ENCODE measurements at regions not wholly inside any gene's neighbourhood (a gene's known extent, or its start where the extent isn't known, plus 50 kb on each side); places are given as distances from the start of the nearest gene placed in this dataset.

- Histone ChIP-seq H3K9me2 (replicated peaks; ENCODE audit: insufficient read depth, low read length) (no peaks in the 10 kb centered on the region), H3F3A (ENCODE audit: insufficient read depth) (no peaks in the 10 kb centered on the region), H3K27me3 (ENCODE audit: low read length) (no peaks in the 10 kb centered on the region), H3K4me3 (ENCODE audit: insufficient read depth, low read length, poor library complexity, severe bottlenecking) (no peak overlapping the region), H3K27ac (ENCODE audit: low read depth, low read length) (no peak overlapping the region), H3K9ac (ENCODE audit: low read length) (no peak overlapping the region), H3K79me2 (ENCODE audit: insufficient read depth, low read length) (no peaks in the 10 kb centered on the region), H2AFZ (ENCODE audit: low read depth, low read length, severe bottlenecking) (no peak overlapping the region), H4K20me1 (ENCODE audit: low read depth, low read length) (no peaks in the 10 kb centered on the region), H3K9me3 (ENCODE audit: insufficient read depth, low read length) (no peaks in the 10 kb centered on the region; the same call in 1 of the 2 replicates), H3K4me2 (ENCODE audit: low read depth, low read length, poor library complexity, severe bottlenecking) (no peak overlapping the region), H3K36me3 (ENCODE audit: low read length) (no peaks in the 10 kb centered on the region)
- no peak for TF ChIP-seq EZH2phosphoT487 (conservative IDR thresholded peaks at IDR 0.05; ENCODE audit: low read length)
- no peak for TF ChIP-seq CTCF (IDR thresholded peaks at IDR 0.05; ENCODE audit: insufficient read depth, low read length, poor library complexity, severe bottlenecking)
Observed at GRCh38 chr18:40186677-40187076, 1768.4 kb upstream of the PIK3C3 start.

GRCh38 chr18:40179729-40180461, 1775.1 kb upstream of the PIK3C3 start:
- no peak overlapping the region for H3K27ac ChIP-seq (ENCODE audit: low read depth, low read length)
- no peaks in the 10 kb centered on the region; the same call in 1 of the 2 replicates for H3K9me3 ChIP-seq (ENCODE audit: insufficient read depth, low read length)
- no peak overlapping the region for H3K4me3 ChIP-seq (ENCODE audit: insufficient read depth, low read length, poor library complexity, severe bottlenecking)
- no peaks in the 10 kb centered on the region for H3K9me2 ChIP-seq (replicated peaks; ENCODE audit: insufficient read depth, low read length)
- H3F3A ChIP-seq (ENCODE audit: insufficient read depth), result no peaks in the 10 kb centered on the region
- H3K27me3 ChIP-seq (ENCODE audit: low read length), result no peaks in the 10 kb centered on the region
- H3K36me3 ChIP-seq (ENCODE audit: low read length), result no peaks in the 10 kb centered on the region
- H3K79me2 ChIP-seq (ENCODE audit: insufficient read depth, low read length), result no peaks in the 10 kb centered on the region
- no peaks in the 10 kb centered on the region for H4K20me1 ChIP-seq (ENCODE audit: low read depth, low read length)
- no peak overlapping the region for H2AFZ ChIP-seq (ENCODE audit: low read depth, low read length, severe bottlenecking)
- no peak overlapping the region for H3K9ac ChIP-seq (ENCODE audit: low read length)
- TF ChIP-seq EZH2phosphoT487 (conservative IDR thresholded peaks at IDR 0.05; ENCODE audit: low read length), result no peak
- TF ChIP-seq CTCF (IDR thresholded peaks at IDR 0.05; ENCODE audit: insufficient read depth, low read length, poor library complexity, severe bottlenecking), result no peak
- H3K4me2 ChIP-seq (ENCODE audit: low read depth, low read length, poor library complexity, severe bottlenecking), result no peak overlapping the region

GRCh38 chr18:40168026-40168425, 1787.0 kb upstream of the PIK3C3 start:
- no peak overlapping the region for H3K4me2 ChIP-seq (ENCODE audit: low read depth, low read length, poor library complexity, severe bottlenecking)
- H3K9me3 ChIP-seq (ENCODE audit: insufficient read depth, low read length), result no peaks in the 10 kb centered on the region
- TF ChIP-seq CTCF (IDR thresholded peaks at IDR 0.05; ENCODE audit: insufficient read depth, low read length, poor library complexity, severe bottlenecking) (no peak), EZH2phosphoT487 (conservative IDR thresholded peaks at IDR 0.05; ENCODE audit: low read length) (no peak)
- H3K9ac ChIP-seq (ENCODE audit: low read length), result no peak overlapping the region
- H3K79me2 ChIP-seq (ENCODE audit: insufficient read depth, low read length), result no peaks in the 10 kb centered on the region
- H3K36me3 ChIP-seq (ENCODE audit: low read length), result no peaks in the 10 kb centered on the region
- H3K9me2 ChIP-seq (replicated peaks; ENCODE audit: insufficient read depth, low read length), result no peaks in the 10 kb centered on the region
- no peak overlapping the region for H3K4me3 ChIP-seq (ENCODE audit: insufficient read depth, low read length, poor library complexity, severe bottlenecking)
- no peaks in the 10 kb centered on the region for H3K27me3 ChIP-seq (ENCODE audit: low read length)
- no peaks in the 10 kb centered on the region for H4K20me1 ChIP-seq (ENCODE audit: low read depth, low read length)
- no peak overlapping the region for H3K27ac ChIP-seq (ENCODE audit: low read depth, low read length)
- no peaks in the 10 kb centered on the region for H3F3A ChIP-seq (ENCODE audit: insufficient read depth)
- H2AFZ ChIP-seq (ENCODE audit: low read depth, low read length, severe bottlenecking), result no peak overlapping the region

Data from SU-DHL-6 (cell line).